ENCODE measurements at regions not wholly inside any gene's neighbourhood (a gene's known extent, or its start where the extent isn't known, plus 50 kb on each side); places are given as distances from the start of the nearest gene placed in this dataset.

DNA sequence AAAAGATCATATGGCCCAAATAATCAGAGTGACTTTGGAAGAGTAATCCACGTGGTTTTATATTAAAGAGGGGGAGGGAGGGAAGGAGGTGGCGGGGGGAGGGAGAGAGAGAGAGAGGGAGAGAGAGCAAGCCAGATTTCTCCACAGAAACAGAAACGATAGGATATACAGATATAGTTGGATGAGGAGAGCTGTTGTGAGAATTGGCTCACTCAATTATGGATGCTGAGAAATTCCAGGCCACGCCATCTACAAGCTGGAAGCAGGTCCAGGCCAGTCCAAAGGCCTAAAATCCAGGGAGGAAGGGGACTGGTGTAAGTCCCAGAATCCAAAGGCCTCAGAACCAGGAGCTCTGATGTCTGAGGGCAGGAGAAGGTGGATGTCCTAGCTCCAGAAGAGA lies 75.5 kb downstream of the CXCL12 start:
- no peak for DNase-seq
- Histone ChIP-seq H3K9me2 (no peaks in the 10 kb centered on the region), H3K27me3 (ENCODE audit: insufficient read depth) (no peaks in the 10 kb centered on the region), H4K20me1 (ENCODE audit: insufficient read depth) (no peaks in the 10 kb centered on the region), H3K4me2 (no peak overlapping the region), H2AFZ (ENCODE audit: low read depth) (no peak overlapping the region), H3K4me1 (ENCODE audit: control insufficient read depth in 1 of 2, insufficient read depth in 2 of 2, low read depth in 1 of 2, low read length in 1 of 2) (peaks cover 0 to 30% of the 10 kb centered on the region in 2 experiments; a peak in 1 of 4 replicates), H3K9me3 (no peaks in the 10 kb centered on the region), H3K27ac (ENCODE audit: low read depth in 2 of 2, low read length in 1 of 2) (no peak overlapping the region), H3F3A (replicated peaks; ENCODE audit: insufficient read depth) (peaks cover 3% of the 10 kb centered on the region), H3K4me3 (ENCODE audit: low read depth in 2 of 2, low read length in 1 of 2) (no peak overlapping the region), H3K36me3 (replicated peaks in 1 of 2; ENCODE audit: control insufficient read depth in 1 of 2, insufficient read depth in 2 of 2, low read length in 1 of 2) (no peaks in the 10 kb centered on the region), H3K9ac (no peak overlapping the region), H3K79me2 (ENCODE audit: insufficient read depth) (no peaks in the 10 kb centered on the region)
- 15% methylated on average over 4 of the region's 4 CpGs for WGBS (ENCODE audit: low lambda C conversion rate)
- ChIA-PET POLR2A (interaction anchor here (0.6 kb wide), 1 partner anchor 404 kb away, joined by 3 read pairs; no protein-coding TSS in a partner anchor), CTCF (interaction anchor here (1.0 to 7.9 kb wide), 3 partner anchors 10 to 619 kb away, joined by 3 to 97 read pairs (median 4); no protein-coding TSS in a partner anchor)
- TF ChIP-seq SMC3 (IDR thresholded peaks at IDR 0.05; ENCODE audit: low read depth, low read length), result no peak
- no peak for TF ChIP-seq RAD21 (IDR thresholded peaks at IDR 0.05; ENCODE audit: low read length)
- TF ChIP-seq FOSL2 (IDR thresholded peaks at IDR 0.05; ENCODE audit: borderline replicate concordance, low read depth), result no peak
- TF ChIP-seq RCOR1 (IDR thresholded peaks at IDR 0.05; ENCODE audit: low read length), result no peak
- no peak for TF ChIP-seq POLR2AphosphoS5 (IDR thresholded peaks at IDR 0.05; ENCODE audit: low read depth, low read length)
- no peak for TF ChIP-seq NRF1 (IDR thresholded peaks at IDR 0.05; ENCODE audit: low read depth, low read length)
- TF ChIP-seq TEAD4 (IDR thresholded peaks at IDR 0.05; ENCODE audit: borderline replicate concordance, insufficient read depth), result no peak

DNA sequence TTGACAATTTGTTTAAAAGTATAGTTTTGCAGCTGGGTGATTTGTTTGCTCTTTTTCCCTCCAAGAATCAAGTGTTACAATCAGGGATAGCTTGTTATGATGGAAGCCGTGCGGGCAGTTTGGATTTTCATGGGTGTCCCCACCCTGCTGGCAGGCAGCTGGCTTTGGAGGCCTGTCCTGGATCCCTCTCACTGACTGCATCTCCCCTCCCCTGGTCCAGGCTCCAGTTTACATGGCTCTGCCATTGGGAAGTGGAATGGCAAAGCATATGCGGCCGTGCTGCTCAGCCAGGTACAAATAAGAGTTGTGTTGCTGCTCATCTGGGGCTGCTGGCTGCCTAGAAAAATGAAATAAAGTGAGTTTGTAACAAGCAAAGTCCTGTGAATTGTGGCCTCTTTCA lies 76.0 kb downstream of the CXCL12 start:
- Histone ChIP-seq H2AFZ (ENCODE audit: low read depth) (no peak overlapping the region), H3K27me3 (ENCODE audit: insufficient read depth) (no peaks in the 10 kb centered on the region), H3K4me3 (ENCODE audit: low read depth in 2 of 2, low read length in 1 of 2) (no peak overlapping the region), H3K79me2 (ENCODE audit: insufficient read depth) (no peaks in the 10 kb centered on the region), H3K4me1 (ENCODE audit: control insufficient read depth in 1 of 2, insufficient read depth in 2 of 2, low read depth in 1 of 2, low read length in 1 of 2) (peaks cover 0 to 29% of the 10 kb centered on the region in 2 experiments; a peak in 1 of 4 replicates), H3K9me3 (no peaks in the 10 kb centered on the region), H3K4me2 (no peak overlapping the region), H3K9me2 (no peaks in the 10 kb centered on the region), H4K20me1 (ENCODE audit: insufficient read depth) (no peaks in the 10 kb centered on the region), H3K9ac (no peak overlapping the region), H3K36me3 (replicated peaks in 1 of 2; ENCODE audit: control insufficient read depth in 1 of 2, insufficient read depth in 2 of 2, low read length in 1 of 2) (no peaks in the 10 kb centered on the region), H3F3A (replicated peaks; ENCODE audit: insufficient read depth) (peaks cover 3% of the 10 kb centered on the region), H3K27ac (ENCODE audit: low read depth in 2 of 2, low read length in 1 of 2) (no peak overlapping the region)
- 64% methylated on average over 4 of the region's 4 CpGs for WGBS (ENCODE audit: low lambda C conversion rate)
- no peak for TF ChIP-seq RAD21 (IDR thresholded peaks at IDR 0.05; ENCODE audit: low read length)
- TF ChIP-seq RFX5 (IDR thresholded peaks at IDR 0.05; ENCODE audit: low read length), result no peak
- TF ChIP-seq FOSL2 (IDR thresholded peaks at IDR 0.05; ENCODE audit: borderline replicate concordance, low read depth), result no peak
- TF ChIP-seq RCOR1 (IDR thresholded peaks at IDR 0.05; ENCODE audit: low read length), result no peak
- TF ChIP-seq GATA2 (CRISPR knock-in tag; IDR thresholded peaks at IDR 0.05), result no peak
- TF ChIP-seq FOXJ3 (CRISPR knock-in tag; IDR thresholded peaks at IDR 0.05), result no peak
- no peak for TF ChIP-seq POLR2AphosphoS5 (IDR thresholded peaks at IDR 0.05; ENCODE audit: low read depth, low read length)
- no peak for TF ChIP-seq SIN3A (IDR thresholded peaks at IDR 0.05; ENCODE audit: borderline replicate concordance, low read depth, low read length)
- TF ChIP-seq TAF1 (IDR thresholded peaks at IDR 0.05; ENCODE audit: borderline replicate concordance, low read depth, low read length), result no peak
- TF ChIP-seq MXI1 (IDR thresholded peaks at IDR 0.05; ENCODE audit: low read depth, low read length), result no peak
- TF ChIP-seq, protein P1, sequence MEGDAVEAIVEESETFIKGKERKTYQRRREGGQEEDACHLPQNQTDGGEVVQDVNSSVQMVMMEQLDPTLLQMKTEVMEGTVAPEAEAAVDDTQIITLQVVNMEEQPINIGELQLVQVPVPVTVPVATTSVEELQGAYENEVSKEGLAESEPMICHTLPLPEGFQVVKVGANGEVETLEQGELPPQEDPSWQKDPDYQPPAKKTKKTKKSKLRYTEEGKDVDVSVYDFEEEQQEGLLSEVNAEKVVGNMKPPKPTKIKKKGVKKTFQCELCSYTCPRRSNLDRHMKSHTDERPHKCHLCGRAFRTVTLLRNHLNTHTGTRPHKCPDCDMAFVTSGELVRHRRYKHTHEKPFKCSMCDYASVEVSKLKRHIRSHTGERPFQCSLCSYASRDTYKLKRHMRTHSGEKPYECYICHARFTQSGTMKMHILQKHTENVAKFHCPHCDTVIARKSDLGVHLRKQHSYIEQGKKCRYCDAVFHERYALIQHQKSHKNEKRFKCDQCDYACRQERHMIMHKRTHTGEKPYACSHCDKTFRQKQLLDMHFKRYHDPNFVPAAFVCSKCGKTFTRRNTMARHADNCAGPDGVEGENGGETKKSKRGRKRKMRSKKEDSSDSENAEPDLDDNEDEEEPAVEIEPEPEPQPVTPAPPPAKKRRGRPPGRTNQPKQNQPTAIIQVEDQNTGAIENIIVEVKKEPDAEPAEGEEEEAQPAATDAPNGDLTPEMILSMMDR (IDR thresholded peaks at IDR 0.05), result no peak
- CTCF ChIA-PET, result interaction anchor here (1.0 to 7.9 kb wide), 5 partner anchors 9 to 638 kb away, joined by 3 to 97 read pairs (median 4); no protein-coding TSS in a partner anchor
- DNase-seq, result no peak
- POLR2A ChIA-PET, result no interaction called here
